ENCODE measurements at regions not wholly inside any gene's neighbourhood (a gene's known extent, or its start where the extent isn't known, plus 50 kb on each side); places are given as distances from the start of the nearest gene placed in this dataset.

- TF ChIP-seq SP1 (IDR thresholded peaks at IDR 0.05), result no peak
- TF ChIP-seq PKNOX1 (IDR thresholded peaks at IDR 0.05), result no peak
- TF ChIP-seq TARDBP (IDR thresholded peaks at IDR 0.05), result no peak
- no peak for TF ChIP-seq BHLHE40 (IDR thresholded peaks at IDR 0.05; ENCODE audit: borderline replicate concordance)
- no peak for TF ChIP-seq ZNF384 (IDR thresholded peaks at IDR 0.05)
- no peak for TF ChIP-seq HDGF (IDR thresholded peaks at IDR 0.05; ENCODE audit: borderline replicate concordance)
- no peak for TF ChIP-seq ARNT (IDR thresholded peaks at IDR 0.05)
- no peak for TF ChIP-seq FOXM1 (IDR thresholded peaks at IDR 0.05; ENCODE audit: borderline replicate concordance)
- no peak for TF ChIP-seq L3MBTL2 (conservative IDR thresholded peaks at IDR 0.05)
- no peak for TF ChIP-seq SUZ12 (IDR thresholded peaks at IDR 0.05)
- TF ChIP-seq FOXA1 (IDR thresholded peaks at IDR 0.05), result no peak
These were observed 630.9 kb upstream of the PCDH20 start for GRCh38 chr13:62046512-62046911.

Data from HEK293T (cell line).